Smooth muscle cell of the brain vasculature (primary cell): ENCODE measurements at regions not wholly inside any gene's neighbourhood (a gene's known extent, or its start where the extent isn't known, plus 50 kb on each side); places are given as distances from the start of the nearest gene placed in this dataset.

Source experiments
- DNase-seq: peaks from one replicate; pipeline ENCODE4 v3.0.0-alpha.2; 2012; ENCODE audit warnings: low read depth, low spot score

GRCh38 chr2:198809976-198810375 is 647.8 kb downstream of the SATB2 start:
- no peak for DNase-seq

GRCh38 chr2:198807131-198807530 is 650.6 kb downstream of the SATB2 start:
- no peak for DNase-seq

- DNase-seq: no peak
Measured at GRCh38 chr2:198795419-198795818, 662.3 kb downstream of the SATB2 start.

- DNase-seq: no peak
Measured at GRCh38 chr2:198791623-198792022, 666.1 kb downstream of the SATB2 start.

- no peak for DNase-seq
Measured at GRCh38 chr2:198788676-198789075, 669.1 kb downstream of the SATB2 start.

GRCh38 chr2:198782734-198783133 is 675.0 kb downstream of the SATB2 start:
- no peak for DNase-seq

GRCh38 chr2:198776616-198777406 is 680.9 kb downstream of the SATB2 start:
- DNase-seq: no peak

GRCh38 chr2:198775737-198776136 is 682.0 kb downstream of the SATB2 start:
- no peak for DNase-seq

GRCh38 chr2:198774576-198774975 is 683.2 kb downstream of the SATB2 start:
- DNase-seq: no peak

- DNase-seq: no peak
Measured at GRCh38 chr2:198767694-198768093, 690.0 kb downstream of the SATB2 start.

- DNase-seq: no peak
Measured at GRCh38 chr2:198763793-198764192, 693.9 kb downstream of the SATB2 start.

GRCh38 chr2:198762441-198762840 is 695.3 kb downstream of the SATB2 start:
- no peak for DNase-seq

- DNase-seq: no peak
Measured at GRCh38 chr2:198757069-198757468, 700.7 kb downstream of the SATB2 start.

- DNase-seq: no peak
Measured at GRCh38 chr2:198756166-198756565, 701.6 kb downstream of the SATB2 start.

- DNase-seq: no peak
Measured at GRCh38 chr2:198753101-198753500, 704.6 kb downstream of the SATB2 start.

GRCh38 chr2:198749364-198749763 is 708.4 kb downstream of the SATB2 start:
- DNase-seq: no peak

- no peak for DNase-seq
Measured at GRCh38 chr2:198731842-198732399, 725.8 kb downstream of the SATB2 start.

- DNase-seq: no peak
Measured at GRCh38 chr2:198720266-198720665, 737.5 kb downstream of the SATB2 start.

- no peak for DNase-seq
Measured at GRCh38 chr2:198717451-198717850, 740.3 kb downstream of the SATB2 start.

- no peak for DNase-seq
Measured at GRCh38 chr2:198715302-198715835, 742.4 kb downstream of the SATB2 start.

GRCh38 chr2:198712485-198712884 is 745.3 kb downstream of the SATB2 start:
- no peak for DNase-seq

- DNase-seq: no peak
Measured at GRCh38 chr2:198711484-198711883, 746.3 kb downstream of the SATB2 start.

- DNase-seq: no peak
Measured at GRCh38 chr2:198710562-198710961, 747.2 kb downstream of the SATB2 start.
